Omental fat pad (tissue), 3 donors: ENCODE measurements at regions not wholly inside any gene's neighbourhood (a gene's known extent, or its start where the extent isn't known, plus 50 kb on each side); places are given as distances from the start of the nearest gene placed in this dataset.

Experiments used
- ATAC-seq: fragments of 150-250 bp; one replicate; pipeline ENCODE4 v1.9.1; 2016; ENCODE audit warnings: mild to moderate bottlenecking, moderate library complexity; ENCODE audit not compliant: low FRiP score
- DNase-seq: peaks from one replicate; pipeline ENCODE4 v3.0.0-alpha.2; 2019; ENCODE audit warnings: low spot score
- TF ChIP-seq, protein P1 (sequence below), 3 donors: fragments of 450-650 bp; IDR thresholded peaks; one replicate each; pipeline ENCODE4 v1.5.1; 2016 to 2017; ENCODE audit warnings: antibody characterized with exemption in 3 of 3, mild to moderate bottlenecking in 3 of 3, moderate library complexity in 2 of 3

DNA sequence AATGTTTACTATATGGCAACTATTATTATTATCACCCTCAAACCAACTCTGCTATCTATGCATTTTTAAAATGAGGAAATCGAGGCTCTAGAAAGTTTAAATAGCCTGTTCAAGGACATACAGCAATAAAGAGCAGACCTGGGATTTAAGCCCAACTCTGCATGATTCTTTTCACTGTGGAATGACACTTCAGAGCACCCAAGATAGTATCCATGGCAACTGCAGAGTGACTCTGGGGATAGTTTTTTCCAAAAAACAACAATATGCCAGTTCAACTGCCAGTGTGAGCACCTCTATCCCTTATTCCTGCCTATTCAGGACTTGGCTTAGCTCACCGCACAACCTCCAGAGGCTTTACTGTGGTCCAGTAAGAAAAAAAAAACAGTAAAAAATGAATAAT, 293.9 kb downstream of the BRINP2 start:
- ATAC-seq (no peak), DNase-seq (no peak)
- TF ChIP-seq, protein P1, sequence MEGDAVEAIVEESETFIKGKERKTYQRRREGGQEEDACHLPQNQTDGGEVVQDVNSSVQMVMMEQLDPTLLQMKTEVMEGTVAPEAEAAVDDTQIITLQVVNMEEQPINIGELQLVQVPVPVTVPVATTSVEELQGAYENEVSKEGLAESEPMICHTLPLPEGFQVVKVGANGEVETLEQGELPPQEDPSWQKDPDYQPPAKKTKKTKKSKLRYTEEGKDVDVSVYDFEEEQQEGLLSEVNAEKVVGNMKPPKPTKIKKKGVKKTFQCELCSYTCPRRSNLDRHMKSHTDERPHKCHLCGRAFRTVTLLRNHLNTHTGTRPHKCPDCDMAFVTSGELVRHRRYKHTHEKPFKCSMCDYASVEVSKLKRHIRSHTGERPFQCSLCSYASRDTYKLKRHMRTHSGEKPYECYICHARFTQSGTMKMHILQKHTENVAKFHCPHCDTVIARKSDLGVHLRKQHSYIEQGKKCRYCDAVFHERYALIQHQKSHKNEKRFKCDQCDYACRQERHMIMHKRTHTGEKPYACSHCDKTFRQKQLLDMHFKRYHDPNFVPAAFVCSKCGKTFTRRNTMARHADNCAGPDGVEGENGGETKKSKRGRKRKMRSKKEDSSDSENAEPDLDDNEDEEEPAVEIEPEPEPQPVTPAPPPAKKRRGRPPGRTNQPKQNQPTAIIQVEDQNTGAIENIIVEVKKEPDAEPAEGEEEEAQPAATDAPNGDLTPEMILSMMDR (IDR thresholded peaks at IDR 0.05) = no peak

DNA sequence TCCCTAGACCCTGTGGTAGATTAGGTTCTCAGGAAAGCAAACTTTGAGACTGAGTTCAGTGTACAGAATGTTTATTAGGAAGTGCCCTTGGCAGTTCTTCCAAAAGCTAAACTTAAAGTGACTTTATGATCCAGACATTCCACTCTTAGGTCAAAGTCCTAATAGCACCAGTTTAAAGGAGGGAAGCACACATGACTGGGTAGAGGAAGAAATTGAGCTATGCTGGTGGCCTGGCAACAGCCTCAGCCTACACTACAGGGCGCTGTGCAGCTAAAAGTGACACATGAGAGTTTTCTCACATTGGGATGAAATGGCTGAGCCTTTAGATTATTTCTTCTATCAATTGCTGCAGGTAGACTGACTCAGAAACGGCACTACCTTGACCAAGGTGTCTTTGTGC, 280.4 kb downstream of the BRINP2 start:
- TF ChIP-seq, protein P1 (IDR thresholded peaks at IDR 0.05) = no peak
- ATAC-seq (no peak), DNase-seq (no peak)

DNA sequence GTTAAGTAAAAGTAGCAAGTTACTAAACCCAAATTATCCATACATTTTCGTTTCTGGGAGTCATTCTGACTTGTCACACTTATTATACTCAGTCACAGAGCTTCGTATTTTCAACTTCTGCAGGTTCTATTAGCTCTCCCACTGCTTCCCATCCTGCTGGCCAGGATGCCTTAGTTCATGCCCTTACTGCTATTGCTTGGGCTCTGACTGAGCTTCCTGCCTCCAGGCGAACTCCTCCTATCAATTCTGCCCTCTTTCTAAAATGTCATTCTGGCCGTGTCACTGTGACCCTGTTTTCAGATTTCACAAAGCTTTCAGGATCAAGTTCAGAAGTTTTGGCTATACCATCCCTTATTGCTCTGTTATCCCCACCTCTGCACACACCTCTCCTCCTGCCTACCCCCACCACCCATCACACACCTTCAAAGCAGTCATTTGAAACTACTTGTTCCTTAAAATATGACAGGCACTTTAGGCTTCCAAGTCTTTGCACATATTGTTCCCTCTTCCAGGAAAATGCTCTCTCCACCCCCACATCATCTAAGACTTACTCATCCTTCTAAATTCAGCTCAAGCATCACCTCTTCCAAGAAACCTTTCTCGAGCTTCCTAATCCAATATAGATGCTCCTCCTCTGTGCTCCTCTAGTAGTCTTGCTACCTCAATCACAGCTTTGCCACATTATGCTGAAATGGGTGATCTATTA, 278.0 kb downstream of the BRINP2 start:
- DNase-seq (no peak), ATAC-seq (no peak)
- TF ChIP-seq, protein P1 (IDR thresholded peaks at IDR 0.05) = no peak

DNA sequence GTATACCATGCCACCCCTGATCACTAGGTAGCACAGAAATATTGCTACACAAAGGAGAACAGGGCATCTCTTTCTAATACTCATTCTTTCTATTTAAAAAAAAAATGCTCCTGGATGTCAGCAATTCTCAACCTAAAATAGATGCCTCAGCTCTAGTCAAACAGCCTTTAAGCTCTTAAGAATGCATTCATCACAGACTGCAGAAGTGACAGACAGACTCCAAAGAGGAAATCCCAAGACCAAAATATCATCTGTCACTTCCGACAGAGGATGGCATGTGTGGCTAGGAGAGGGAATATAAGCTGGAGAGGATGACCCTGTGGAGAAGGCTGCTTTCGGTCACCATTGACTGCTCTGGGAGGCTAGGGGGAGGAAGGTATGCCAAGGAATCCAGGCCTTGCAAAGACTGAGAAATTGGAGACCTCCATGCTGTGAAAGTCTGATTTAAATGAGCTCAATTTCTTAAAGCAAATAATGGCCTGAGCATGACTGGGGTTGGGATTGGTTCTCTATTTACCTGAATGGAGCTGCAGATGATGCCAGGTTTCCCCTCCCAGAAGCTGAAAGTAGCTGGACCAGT, 277.4 kb downstream of the BRINP2 start:
- TF ChIP-seq, protein P1 (IDR thresholded peaks at IDR 0.05) = no peak
- DNase-seq (no peak), ATAC-seq (no peak)

DNA sequence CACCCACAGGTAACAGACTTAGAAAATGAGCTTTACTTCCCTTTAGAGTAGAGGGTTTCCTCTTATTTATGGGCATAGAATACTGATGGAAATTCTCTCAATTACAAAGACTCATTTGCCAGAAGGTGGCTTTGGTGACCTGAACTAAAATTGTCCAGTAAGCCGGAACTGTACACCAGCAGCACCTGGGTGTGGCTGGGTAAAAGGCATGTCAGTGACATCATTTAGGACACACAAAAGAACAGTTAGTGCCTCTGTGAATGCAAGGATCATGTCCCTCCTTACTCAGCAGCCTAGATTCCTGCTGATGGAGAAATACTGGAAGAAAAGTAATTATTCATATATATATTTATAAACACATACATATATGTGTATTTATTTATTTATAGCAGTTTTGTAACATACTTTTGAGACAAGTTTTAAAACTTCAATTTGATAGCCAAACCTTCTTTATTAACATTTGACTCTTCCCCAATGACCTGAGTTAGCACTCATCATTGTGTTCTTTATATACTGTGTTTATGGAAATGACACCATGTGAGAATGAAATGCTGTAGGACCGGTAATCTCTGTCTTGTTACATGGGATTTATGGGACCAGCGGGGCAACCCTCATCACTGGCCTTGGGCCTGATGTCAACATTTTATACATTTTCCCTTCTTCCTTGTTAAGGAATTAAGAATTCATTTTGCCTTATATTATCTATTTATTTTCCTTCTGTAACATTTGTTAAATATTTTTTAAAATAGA, 274.4 kb downstream of the BRINP2 start:
- TF ChIP-seq, protein P1 (IDR thresholded peaks at IDR 0.05) = no peak
- no peak for ATAC-seq
- no peak for DNase-seq

DNA sequence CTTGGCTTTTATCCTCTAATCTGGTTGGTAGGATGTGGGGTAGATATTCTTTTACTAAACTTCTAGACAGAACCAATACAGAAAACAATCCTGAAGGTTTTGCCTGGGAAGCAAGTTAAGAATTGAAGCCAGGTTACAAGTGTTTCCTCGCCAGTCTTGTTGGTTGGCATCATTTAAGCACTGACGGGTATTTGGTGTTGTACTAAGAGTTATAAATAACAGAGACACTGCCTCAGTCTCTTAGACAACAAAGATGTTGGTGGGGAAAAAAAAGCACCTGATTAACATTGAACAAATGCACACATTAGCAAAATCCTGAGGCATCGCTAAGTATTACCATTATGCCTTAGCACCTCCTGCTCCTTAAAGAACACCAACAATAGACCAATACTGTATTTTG, 272.2 kb downstream of the BRINP2 start:
- TF ChIP-seq, protein P1 (IDR thresholded peaks at IDR 0.05) = no peak
- ATAC-seq (no peak), DNase-seq (no peak)
